BJ (cell line): ENCODE measurements at regions not wholly inside any gene's neighbourhood (a gene's known extent, or its start where the extent isn't known, plus 50 kb on each side); places are given as distances from the start of the nearest gene placed in this dataset.

Source experiments
- CTCF ChIA-PET: fragments of 350-600 bp; formaldehyde crosslinking; extraction: SDS; loops from one replicate; lab custom pipeline; 2021; ENCODE audit warnings: antibody characterized with exemption, inconsistent platforms; lab: Yijun Ruan, JAX
- POLR2A ChIA-PET: fragments of 300-600 bp; sonication (Branson Sonifier 250); formaldehyde crosslinking; extraction: SDS; loops from one replicate; lab custom pipeline; 2021; ENCODE audit warnings: antibody characterized with exemption; lab: Charles Lee
- DNase-seq: peaks from one replicate; pipeline ENCODE4 v3.0.0-alpha.2; 2011; ENCODE audit warnings: low read depth
- H3K27me3 ChIP-seq: 2 replicates; pipeline ENCODE4 v1.6.0; 2011; ENCODE audit warnings: low read length; ENCODE audit not compliant: control insufficient read depth, insufficient read depth
- H3K36me3 ChIP-seq: 2 replicates; pipeline ENCODE4 v1.5.1; 2011; ENCODE audit warnings: low read length; ENCODE audit not compliant: control insufficient read depth, insufficient read depth
- H3K4me3 ChIP-seq: 2 replicates; pipeline ENCODE4 v1.5.1; 2011; ENCODE audit warnings: low read depth, mild to moderate bottlenecking, control low read depth, low read length
- TF ChIP-seq, protein P1 (sequence below): IDR thresholded peaks from 2 replicates; pipeline ENCODE4 v1.5.1; 2011; ENCODE audit warnings: low read depth, mild to moderate bottlenecking, control low read depth, inconsistent platforms, low read length, moderate library complexity; ENCODE audit not compliant: insufficient read depth

- CTCF ChIA-PET = interaction anchor here (1.3 kb wide), 1 partner anchor 105 kb away, joined by 3 read pairs; no protein-coding TSS in a partner anchor
- H3K36me3 ChIP-seq = no peaks in the 10 kb centered on the region
- no peak for DNase-seq
- POLR2A ChIA-PET = no interaction called here
- no peaks in the 10 kb centered on the region for H3K27me3 ChIP-seq
- TF ChIP-seq, protein P1, sequence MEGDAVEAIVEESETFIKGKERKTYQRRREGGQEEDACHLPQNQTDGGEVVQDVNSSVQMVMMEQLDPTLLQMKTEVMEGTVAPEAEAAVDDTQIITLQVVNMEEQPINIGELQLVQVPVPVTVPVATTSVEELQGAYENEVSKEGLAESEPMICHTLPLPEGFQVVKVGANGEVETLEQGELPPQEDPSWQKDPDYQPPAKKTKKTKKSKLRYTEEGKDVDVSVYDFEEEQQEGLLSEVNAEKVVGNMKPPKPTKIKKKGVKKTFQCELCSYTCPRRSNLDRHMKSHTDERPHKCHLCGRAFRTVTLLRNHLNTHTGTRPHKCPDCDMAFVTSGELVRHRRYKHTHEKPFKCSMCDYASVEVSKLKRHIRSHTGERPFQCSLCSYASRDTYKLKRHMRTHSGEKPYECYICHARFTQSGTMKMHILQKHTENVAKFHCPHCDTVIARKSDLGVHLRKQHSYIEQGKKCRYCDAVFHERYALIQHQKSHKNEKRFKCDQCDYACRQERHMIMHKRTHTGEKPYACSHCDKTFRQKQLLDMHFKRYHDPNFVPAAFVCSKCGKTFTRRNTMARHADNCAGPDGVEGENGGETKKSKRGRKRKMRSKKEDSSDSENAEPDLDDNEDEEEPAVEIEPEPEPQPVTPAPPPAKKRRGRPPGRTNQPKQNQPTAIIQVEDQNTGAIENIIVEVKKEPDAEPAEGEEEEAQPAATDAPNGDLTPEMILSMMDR = no peak
- no peak overlapping the region for H3K4me3 ChIP-seq
These were observed 53.4 kb upstream of the TRPC3 start for GRCh38 chr4:122005064-122005755.

DNA sequence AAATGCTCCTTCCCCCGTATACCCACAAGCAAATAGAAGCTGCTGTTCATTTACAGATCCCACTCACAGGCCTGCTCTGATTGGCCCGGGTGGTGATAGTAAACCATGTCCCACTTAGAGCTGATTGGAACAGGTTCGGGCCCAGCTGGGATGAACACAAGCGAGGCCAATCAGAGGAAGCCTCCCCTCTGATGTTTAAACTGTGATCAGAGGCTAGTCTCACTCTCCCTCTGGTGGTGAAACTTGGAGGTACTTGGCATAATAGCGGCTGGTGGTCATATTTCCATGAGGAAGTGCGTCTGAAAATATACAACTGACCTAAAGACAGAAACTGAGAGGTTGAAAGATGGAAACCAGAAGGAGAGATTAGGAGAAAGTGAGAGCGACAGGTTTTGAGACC is 51.5 kb upstream of the TRPC3 start:
- POLR2A ChIA-PET = no interaction called here
- CTCF ChIA-PET = interaction anchor here (1.5 kb wide), 1 partner anchor 573 kb away, joined by 3 read pairs; no protein-coding TSS in a partner anchor
- H3K36me3 ChIP-seq = no peaks in the 10 kb centered on the region
- no peak for DNase-seq
- no peak overlapping the region for H3K4me3 ChIP-seq
- H3K27me3 ChIP-seq = no peaks in the 10 kb centered on the region; the same call in 1 of the 2 replicates
- TF ChIP-seq, protein P1 = peak; percentile 32
